Left ventricle myocardium inferior (tissue), 1 donor: ENCODE measurements at regions not wholly inside any gene's neighbourhood (a gene's known extent, or its start where the extent isn't known, plus 50 kb on each side); places are given as distances from the start of the nearest gene placed in this dataset.
"Not testable (repeated sequence)": the region's sequence is repeated elsewhere in the genome, so short reads cannot be mapped to it uniquely, and the experiment has no call there.

Experiments
- DNase-seq: peaks from one replicate; pipeline ENCODE4 v3.0.0-alpha.2; 2020
- H3K27ac ChIP-seq: fragments of 200-600 bp; replicated peaks from 2 replicates; pipeline ENCODE4 v1.8.0; 2021
- H3K27me3 ChIP-seq: fragments of 200-600 bp; 2 replicates; pipeline ENCODE4 v1.8.0; 2021; ENCODE audit warnings: low read depth
- H3K36me3 ChIP-seq: fragments of 200-600 bp; 2 replicates; pipeline ENCODE4 v1.8.0; 2021
- H3K4me1 ChIP-seq: fragments of 200-600 bp; 2 replicates; pipeline ENCODE4 v1.8.0; 2021
- H3K4me3 ChIP-seq: fragments of 200-600 bp; 2 replicates; pipeline ENCODE4 v1.8.0; 2021; ENCODE audit warnings: mild to moderate bottlenecking, moderate library complexity
- H3K9me3 ChIP-seq: fragments of 200-600 bp; replicated peaks from 2 replicates; pipeline ENCODE4 v1.8.0; 2021
- intact Hi-C: fragments of 100-400 bp; cut with micrococcal nuclease; formaldehyde crosslinking; loops from one replicate; pipeline ENCODE4 v1.11.0; 2022
- TF ChIP-seq, protein P1 (sequence below): fragments of 200-600 bp; IDR thresholded peaks from 2 replicates; pipeline ENCODE4 v1.8.0; 2021; ENCODE audit warnings: antibody characterized with exemption, mild to moderate bottlenecking, borderline replicate concordance
- donor health status: DM: no; HTN: yes; CAD: no; lungs with severe emphysema.

DNA sequence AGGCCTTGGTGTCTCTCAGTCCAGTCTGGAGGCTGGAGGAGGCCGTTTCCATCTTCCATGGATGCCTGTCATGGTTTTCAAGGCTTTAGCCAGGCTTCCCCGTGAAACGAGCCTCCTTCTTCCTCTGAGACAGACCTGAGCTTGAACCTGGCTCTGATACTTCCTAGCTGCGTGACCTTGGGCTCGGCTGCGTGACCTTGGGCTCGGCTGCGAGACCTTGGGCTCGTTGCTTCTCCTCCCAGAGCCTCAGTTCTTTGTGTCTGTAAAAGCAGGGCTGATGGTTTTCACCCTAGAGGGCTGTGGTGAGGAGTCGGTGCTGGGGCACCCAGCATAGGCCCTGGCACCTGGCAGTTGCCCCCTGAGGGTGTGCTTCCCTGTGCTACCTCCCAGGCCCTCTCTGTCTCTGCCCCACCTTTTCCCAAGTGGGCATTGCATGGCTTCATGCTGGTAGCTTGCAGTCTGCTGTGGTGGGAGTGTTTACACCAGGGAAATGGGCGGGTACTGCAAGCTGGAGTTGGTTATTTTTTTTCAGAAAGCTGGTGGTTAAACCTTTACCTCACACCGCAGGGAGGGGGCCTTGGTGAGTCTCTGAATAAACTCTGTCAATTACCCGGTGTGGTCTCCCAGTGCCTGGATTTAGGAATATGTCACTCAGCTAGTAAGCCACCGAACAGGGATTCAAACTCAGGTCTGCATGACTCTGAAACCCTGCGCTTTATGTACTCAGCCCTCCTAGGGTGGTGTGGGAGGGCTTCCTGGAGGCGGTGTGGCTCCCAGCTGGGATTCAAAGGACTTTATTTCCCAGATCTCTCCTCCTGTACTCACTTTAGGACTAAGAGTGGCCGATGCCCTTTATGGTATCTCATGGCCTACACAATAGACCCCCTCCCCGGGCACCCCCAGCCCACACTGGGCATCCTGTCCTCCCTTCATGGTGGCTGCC lies 129.0 kb upstream of the CIBAR2 start:
- Histone ChIP-seq H3K27ac (no peak overlapping the region), H3K27me3 (no peaks in the 10 kb centered on the region), H3K36me3 (no peaks in the 10 kb centered on the region), H3K4me3 (no peak overlapping the region), H3K4me1 (peaks cover 10% of the 10 kb centered on the region), H3K9me3 (no peaks in the 10 kb centered on the region)
- DNase-seq = no peak
- TF ChIP-seq, protein P1, sequence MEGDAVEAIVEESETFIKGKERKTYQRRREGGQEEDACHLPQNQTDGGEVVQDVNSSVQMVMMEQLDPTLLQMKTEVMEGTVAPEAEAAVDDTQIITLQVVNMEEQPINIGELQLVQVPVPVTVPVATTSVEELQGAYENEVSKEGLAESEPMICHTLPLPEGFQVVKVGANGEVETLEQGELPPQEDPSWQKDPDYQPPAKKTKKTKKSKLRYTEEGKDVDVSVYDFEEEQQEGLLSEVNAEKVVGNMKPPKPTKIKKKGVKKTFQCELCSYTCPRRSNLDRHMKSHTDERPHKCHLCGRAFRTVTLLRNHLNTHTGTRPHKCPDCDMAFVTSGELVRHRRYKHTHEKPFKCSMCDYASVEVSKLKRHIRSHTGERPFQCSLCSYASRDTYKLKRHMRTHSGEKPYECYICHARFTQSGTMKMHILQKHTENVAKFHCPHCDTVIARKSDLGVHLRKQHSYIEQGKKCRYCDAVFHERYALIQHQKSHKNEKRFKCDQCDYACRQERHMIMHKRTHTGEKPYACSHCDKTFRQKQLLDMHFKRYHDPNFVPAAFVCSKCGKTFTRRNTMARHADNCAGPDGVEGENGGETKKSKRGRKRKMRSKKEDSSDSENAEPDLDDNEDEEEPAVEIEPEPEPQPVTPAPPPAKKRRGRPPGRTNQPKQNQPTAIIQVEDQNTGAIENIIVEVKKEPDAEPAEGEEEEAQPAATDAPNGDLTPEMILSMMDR = no peak
- intact Hi-C loops = no loop called here

DNA sequence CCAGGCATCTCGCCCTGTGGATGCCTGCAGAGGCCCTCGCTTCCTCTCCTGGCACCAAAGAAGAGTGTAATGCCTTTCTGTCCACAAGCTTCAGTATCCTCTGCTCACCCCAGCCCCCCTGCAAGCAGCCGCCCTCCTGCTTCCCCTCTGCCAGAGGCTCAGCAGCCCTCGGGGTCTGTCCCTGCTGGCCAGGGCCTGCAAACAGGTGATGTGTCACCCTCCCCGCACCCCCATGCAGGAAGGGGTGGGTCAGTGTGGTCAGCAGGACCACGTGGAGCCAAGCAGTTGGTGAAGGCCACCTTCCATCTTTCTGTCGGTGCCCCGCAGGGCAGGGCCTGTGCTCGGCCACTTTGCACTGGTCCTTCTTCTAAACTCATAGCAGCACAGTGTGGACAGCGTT lies 129.9 kb upstream of the CIBAR2 start:
- H3K4me1 ChIP-seq = peaks cover 8% of the 10 kb centered on the region
- intact Hi-C loops = no loop called here
- DNase-seq = no peak
- no peaks in the 10 kb centered on the region for H3K36me3 ChIP-seq
- no peaks in the 10 kb centered on the region for H3K27me3 ChIP-seq
- H3K27ac ChIP-seq = no peak overlapping the region
- TF ChIP-seq, protein P1 = no peak
- no peaks in the 10 kb centered on the region for H3K9me3 ChIP-seq
- no peak overlapping the region for H3K4me3 ChIP-seq

DNA sequence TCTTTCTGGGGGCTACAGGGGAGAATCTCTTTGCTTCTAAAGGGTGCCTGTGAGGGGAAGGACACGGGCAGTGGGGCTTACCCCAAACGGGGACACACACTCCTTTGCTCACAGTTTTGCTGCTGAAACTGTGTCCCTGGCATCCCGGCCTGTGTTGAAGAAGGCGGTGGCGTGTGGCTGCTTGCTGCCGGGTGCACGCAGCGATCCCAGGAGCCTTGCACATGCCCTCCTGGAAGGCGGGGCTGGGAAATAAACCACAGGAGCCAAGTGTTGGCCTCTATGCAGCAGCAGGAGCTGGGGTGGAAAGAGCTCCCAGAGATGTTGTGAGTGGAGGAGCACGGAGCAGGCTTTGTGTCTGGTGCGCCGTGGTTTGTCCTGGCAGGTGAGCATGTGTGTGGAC lies 131.0 kb upstream of the CIBAR2 start:
- no peak for DNase-seq
- intact Hi-C loops = no loop called here

DNA sequence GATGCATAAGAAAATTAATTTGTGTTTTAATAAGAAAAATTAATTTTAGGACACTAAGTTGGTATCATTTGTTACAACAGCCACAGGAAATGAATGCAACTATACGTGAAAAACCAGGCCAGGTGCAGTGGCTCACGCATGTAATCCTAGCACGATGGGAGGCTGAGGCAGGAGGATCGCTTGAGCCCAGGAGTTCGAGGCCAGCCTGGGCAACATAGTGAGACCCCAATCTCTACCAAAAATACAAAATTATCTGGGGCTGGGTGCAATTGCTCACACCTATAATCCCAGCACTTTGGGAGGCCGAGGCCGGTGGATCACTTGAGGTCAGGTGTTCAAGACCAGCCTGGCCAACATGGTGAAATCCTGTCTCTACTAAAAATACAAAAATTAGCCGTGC lies 132.2 kb upstream of the CIBAR2 start:
- H3K27ac ChIP-seq, H3K4me3 ChIP-seq, H3K9me3 ChIP-seq, H3K36me3 ChIP-seq, DNase-seq, H3K27me3 ChIP-seq, H3K4me1 ChIP-seq, intact Hi-C loops: not testable (repeated sequence)

More for the DNA sequence above, 131.0 kb upstream of the CIBAR2 start:
- no peak overlapping the region for H3K4me3 ChIP-seq
- TF ChIP-seq, protein P1 = no peak
- H3K27me3 ChIP-seq = no peaks in the 10 kb centered on the region
- no peaks in the 10 kb centered on the region for H3K36me3 ChIP-seq
- H3K9me3 ChIP-seq = no peaks in the 10 kb centered on the region
- H3K4me1 ChIP-seq = peaks cover 2% of the 10 kb centered on the region
- H3K27ac ChIP-seq = no peak overlapping the region

DNA sequence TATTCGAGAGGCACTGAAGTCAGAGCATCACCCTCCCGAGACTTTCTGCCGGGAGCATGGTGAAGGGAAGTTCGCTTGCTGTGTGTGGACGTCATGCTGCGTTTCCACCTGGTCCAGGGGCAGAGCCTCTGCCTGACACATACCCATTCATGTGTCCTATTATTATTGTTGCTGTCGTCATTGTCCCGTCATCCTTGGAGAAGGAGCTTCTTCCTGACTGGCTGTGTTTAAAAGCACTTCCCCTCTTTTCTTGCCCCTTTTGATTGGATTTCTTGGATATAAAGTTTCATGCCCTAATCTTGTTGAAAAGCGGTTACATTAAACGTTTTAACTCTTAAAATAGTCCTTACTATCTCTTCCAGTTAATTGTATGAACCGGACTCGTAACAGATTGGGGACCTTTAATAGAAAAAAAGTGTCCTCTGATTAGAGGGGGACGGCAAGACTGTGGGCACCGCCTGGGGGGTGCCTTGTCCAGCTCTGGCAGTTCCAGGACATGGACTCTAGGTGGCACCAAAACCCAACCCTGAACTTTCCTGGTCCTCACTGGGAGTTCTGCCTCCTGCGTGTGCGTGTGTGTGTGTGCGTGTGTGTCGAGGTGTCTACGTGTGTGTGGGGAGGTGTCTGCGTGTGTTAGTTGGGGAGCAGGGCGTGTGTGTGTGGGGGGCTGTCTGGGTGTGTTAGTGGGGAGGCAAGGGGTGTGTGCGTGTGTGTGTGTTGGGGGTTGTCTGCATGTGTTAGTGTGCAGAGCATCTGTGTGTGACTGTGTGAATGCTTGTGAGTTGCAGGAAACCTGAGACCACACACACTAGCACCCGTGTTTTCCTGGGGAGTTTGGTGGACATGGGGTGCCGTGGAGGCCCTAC lies 133.3 kb upstream of the CIBAR2 start:
- intact Hi-C loops = no loop called here
- Histone ChIP-seq H3K27ac (no peak overlapping the region), H3K4me3 (no peak overlapping the region), H3K27me3 (no peaks in the 10 kb centered on the region), H3K9me3 (no peaks in the 10 kb centered on the region), H3K36me3 (no peaks in the 10 kb centered on the region), H3K4me1 (no peaks in the 10 kb centered on the region)
- TF ChIP-seq, protein P1 = peak; percentile 86
- DNase-seq = no peak

DNA sequence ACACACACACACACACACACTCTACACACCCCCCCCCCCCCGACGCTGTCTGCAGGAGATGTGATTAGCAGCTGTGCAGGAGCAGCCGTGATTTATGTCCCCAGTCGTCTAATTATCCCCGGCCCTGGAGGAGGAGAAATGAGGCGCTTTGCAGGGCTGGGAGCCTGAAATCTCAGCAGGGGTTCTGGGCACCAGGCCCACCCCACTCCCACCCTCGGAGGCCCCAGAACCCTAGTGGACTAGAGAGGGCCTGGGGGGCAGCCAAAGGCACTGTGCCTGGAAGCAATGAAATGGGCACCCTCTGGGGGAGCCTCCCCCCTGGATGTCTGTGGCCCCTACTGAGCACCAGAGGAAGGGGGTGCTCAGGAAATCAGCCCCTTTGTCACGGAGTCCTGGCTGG lies 134.2 kb upstream of the CIBAR2 start:
- Histone ChIP-seq H3K4me3 (no peak overlapping the region), H3K36me3 (no peaks in the 10 kb centered on the region), H3K27me3 (no peaks in the 10 kb centered on the region), H3K4me1 (no peaks in the 10 kb centered on the region), H3K9me3 (no peaks in the 10 kb centered on the region), H3K27ac (no peak overlapping the region)
- TF ChIP-seq, protein P1 = no peak
- DNase-seq = no peak
- intact Hi-C loops = no loop called here
